ENCODE measurements at regions not wholly inside any gene's neighbourhood (a gene's known extent, or its start where the extent isn't known, plus 50 kb on each side); places are given as distances from the start of the nearest gene placed in this dataset.

DNA sequence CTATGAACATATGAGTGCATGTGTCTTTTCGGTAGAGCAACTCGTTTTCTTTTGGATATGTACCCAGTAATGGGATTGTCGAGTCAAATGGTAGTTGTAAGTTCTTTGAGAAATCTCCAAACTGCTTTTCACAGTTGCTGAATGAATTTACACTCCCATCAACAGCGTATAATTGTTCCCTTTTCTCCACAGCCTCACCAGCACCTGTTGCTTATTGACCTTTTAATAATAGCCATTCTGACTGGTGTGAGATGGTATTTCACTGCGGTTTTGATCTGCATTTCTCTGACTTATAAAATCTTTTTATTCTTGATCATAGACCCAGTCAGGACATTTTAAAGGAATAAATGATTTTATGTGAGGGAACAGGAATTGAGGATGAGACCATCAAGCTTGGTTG, 165.0 kb upstream of the KCTD3 start:
- TF ChIP-seq, protein P1, sequence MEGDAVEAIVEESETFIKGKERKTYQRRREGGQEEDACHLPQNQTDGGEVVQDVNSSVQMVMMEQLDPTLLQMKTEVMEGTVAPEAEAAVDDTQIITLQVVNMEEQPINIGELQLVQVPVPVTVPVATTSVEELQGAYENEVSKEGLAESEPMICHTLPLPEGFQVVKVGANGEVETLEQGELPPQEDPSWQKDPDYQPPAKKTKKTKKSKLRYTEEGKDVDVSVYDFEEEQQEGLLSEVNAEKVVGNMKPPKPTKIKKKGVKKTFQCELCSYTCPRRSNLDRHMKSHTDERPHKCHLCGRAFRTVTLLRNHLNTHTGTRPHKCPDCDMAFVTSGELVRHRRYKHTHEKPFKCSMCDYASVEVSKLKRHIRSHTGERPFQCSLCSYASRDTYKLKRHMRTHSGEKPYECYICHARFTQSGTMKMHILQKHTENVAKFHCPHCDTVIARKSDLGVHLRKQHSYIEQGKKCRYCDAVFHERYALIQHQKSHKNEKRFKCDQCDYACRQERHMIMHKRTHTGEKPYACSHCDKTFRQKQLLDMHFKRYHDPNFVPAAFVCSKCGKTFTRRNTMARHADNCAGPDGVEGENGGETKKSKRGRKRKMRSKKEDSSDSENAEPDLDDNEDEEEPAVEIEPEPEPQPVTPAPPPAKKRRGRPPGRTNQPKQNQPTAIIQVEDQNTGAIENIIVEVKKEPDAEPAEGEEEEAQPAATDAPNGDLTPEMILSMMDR (IDR thresholded peaks at IDR 0.05), result no peak
- no peak for TF ChIP-seq EP300 (IDR thresholded peaks at IDR 0.05; ENCODE audit: low read depth)
- no peak for TF ChIP-seq POLR2AphosphoS5 (IDR thresholded peaks at IDR 0.05)
- TF ChIP-seq POLR2A (IDR thresholded peaks at IDR 0.05), result no peak

Measured in transverse colon (tissue), 4 donors.